SK-N-DZ (cell line): ENCODE measurements at regions not wholly inside any gene's neighbourhood (a gene's known extent, or its start where the extent isn't known, plus 50 kb on each side); places are given as distances from the start of the nearest gene placed in this dataset.
"Not testable (repeated sequence)": the region's sequence is repeated elsewhere in the genome, so short reads cannot be mapped to it uniquely, and the experiment has no call there.

ENCODE experiments used
- DNase-seq: peaks from one replicate; pipeline ENCODE4 v3.0.0-alpha.2; 2015; ENCODE audit warnings: low spot score

DNA sequence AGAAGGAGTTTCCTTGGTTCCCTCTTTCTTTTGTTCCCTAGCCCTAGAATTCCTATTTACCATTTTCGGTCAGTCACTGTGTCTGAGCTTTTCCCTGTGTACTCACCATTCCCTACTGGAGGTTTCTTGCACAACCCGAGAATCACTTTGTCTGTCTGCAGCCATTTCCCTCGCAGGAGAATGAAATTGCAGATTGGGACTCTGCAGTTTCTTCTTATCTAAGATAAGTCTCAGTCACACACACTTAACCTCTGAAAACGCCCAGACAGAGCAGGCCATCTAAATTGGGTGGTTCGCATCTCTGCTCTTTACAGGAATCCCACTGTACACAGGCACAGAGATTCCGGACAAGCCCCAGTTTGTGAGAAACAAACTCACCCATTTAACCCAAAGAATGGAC is 58.6 kb upstream of the CNTNAP2 start:
- no peak for DNase-seq

DNA sequence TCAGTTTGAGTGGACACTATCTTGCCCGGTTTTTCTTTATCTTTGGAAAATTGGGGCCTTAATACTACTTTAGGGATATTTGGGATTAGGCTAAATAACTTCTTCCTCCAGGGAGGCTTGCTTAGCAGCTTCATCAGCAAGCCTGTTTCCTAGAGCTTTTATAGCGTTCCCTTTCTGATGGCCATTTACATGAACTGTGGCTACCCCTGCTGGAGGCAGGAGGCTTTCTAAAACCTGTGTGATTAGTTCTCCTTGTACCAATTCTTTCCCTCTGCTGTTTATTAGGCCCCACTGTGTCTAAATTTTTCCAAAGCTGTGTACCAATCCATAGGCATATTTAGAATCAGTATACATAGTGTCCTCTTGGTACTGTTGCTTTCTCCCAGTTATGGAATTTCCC is 61.7 kb upstream of the CNTNAP2 start:
- no peak for DNase-seq

- DNase-seq = no peak
Measured at GRCh38 chr7:146053492-146053891, 63.1 kb upstream of the CNTNAP2 start.

- DNase-seq = not testable (repeated sequence)
Measured at GRCh38 chr7:146043310-146043709, 73.3 kb upstream of the CNTNAP2 start.

- peak; percentile 96 for DNase-seq
Measured at GRCh38 chr7:146028251-146028750, 88.3 kb upstream of the CNTNAP2 start.

DNA sequence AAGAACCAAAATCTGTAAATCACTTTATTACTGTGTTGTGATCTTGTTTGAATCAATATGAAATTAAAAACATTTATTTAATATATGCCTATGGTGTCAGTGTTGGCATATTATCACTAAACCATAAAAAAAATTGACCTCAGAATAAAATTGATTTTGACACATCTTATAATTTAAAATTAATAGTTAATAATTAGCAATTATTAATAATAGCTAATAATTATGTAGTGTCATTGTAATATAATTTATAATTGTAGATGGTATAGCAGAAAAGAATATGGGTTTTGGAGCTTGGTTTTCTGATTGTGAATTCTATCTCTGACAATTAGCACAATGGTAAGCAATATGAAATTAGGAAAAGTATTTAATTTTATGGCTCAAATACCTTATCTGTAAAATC is 89.4 kb upstream of the CNTNAP2 start:
- no peak for DNase-seq

DNA sequence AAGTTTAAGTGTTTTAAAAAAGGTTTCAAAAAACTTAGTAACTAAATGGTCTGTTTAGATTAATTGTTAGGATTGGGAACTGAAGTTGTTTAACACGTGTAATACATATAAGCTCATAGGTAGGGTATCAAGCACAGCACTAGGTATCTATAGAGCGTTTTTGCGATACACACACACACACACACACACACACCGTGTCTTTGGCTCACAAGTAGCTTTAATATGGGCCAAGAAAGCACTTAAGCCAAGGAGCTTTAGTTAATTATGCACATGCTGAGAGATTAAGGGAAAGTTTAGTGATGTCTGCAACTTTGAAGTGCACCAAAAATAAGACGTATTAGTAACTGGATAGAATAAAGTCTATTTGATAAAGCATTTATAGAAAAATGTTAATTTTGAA is 93.8 kb upstream of the CNTNAP2 start:
- DNase-seq = no peak

- not testable (repeated sequence) for DNase-seq
Measured at GRCh38 chr7:146019041-146020004, 97.3 kb upstream of the CNTNAP2 start.

- not testable (repeated sequence) for DNase-seq
Measured at GRCh38 chr7:146017366-146017765, 99.2 kb upstream of the CNTNAP2 start.

DNA sequence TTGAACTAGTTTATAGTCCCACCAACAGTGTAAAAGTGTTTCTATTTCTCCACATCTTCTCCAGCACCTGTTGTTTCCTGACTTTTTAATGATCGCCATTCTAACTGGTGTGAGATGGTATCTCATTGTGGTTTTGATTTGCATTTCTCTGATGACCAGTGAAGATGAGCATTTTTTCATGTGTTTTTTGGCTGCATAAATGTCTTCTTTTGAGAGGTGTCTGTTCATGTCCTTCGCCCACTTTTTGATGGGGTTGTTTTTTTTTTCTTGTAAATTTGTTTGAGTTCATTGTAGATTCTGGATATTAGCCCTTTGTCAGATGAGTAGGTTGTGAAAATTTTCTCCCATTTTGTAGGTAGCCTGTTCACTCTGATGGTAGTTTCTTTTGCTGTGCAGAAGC is 102.4 kb upstream of the CNTNAP2 start:
- not testable (repeated sequence) for DNase-seq

DNA sequence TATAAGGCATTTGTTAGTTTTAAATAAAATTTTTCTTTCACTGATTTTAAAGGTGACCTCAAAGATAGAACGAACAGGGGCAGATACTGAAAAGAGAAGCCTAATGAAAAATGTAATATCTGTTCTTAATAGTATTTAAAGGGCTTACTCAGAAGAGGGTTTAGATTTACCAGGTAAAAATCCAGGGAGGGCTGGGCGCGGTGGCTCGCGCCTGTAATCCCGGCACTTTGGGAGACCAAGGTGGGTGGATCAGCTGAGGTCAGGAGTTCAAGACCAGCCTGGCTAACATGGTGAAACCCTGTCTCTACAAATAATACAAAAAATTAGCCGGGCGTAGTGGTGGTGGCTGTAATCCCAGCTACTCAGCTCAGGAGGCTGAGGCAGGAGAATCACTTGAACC is 108.3 kb upstream of the CNTNAP2 start:
- no peak for DNase-seq

DNA sequence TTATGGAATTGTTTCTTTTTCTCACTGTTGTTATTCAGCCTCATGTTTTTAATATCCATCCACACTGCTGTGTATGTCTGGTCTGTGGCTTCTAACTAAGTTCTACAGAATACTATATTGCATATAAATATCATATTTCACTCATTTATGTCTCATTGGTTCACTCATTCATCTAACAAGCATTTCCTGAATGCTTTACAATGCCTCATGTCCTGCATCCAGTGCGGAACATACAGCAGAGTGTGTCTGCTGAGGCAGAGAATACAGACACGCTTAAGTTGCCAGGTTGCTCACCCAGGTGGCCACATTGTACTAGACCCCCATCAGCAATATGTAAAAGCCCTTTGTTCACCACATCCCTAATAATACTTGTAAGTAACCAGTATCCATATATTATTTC is 111.8 kb upstream of the CNTNAP2 start:
- no peak for DNase-seq

- DNase-seq = no peak
Measured at GRCh38 chr7:146002431-146003078, 114.0 kb upstream of the CNTNAP2 start.

DNA sequence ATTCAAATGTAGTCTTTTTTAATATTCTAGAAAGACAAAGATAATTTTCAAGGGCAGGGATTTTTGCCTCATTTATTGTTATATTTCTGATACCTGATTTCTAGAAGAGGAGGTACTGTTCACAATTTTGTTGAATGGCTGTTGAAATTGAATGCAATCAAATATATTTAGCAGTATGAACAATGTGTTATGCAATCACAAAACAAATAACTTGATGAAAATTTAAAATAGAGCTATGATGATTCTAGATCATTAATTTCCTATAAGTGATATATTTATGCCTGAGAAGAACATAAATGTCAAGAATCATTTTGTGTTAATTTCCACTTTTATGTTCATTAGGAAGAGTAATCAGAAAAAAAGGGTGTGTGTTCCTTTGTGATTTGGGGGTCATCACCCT is 114.6 kb upstream of the CNTNAP2 start:
- no peak for DNase-seq

DNA sequence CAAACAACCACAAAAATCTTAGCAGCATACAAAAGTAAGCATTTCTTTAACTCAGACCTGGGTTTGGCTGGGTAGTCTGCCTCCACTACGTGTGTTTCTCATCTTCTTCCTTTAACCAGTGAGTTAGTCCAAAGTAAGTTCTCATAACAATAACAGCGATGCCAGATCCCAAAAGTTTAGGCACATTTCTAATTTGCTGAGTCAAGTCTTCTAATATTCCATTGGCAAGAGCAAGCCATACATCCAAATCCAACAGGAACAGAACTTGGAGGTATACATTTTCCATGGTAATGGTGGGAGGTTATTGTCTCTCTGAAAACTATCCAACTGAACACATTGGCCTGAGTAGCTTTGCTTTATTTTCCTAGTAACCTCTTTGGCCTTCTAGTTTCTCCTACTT is 115.7 kb upstream of the CNTNAP2 start:
- DNase-seq = no peak

GRCh38 chr7:145989469-145989868 is 127.1 kb upstream of the CNTNAP2 start:
- DNase-seq = no peak

GRCh38 chr7:145986248-145986874 is 130.2 kb upstream of the CNTNAP2 start:
- DNase-seq = no peak

- no peak for DNase-seq
Measured at GRCh38 chr7:145978769-145979168, 137.8 kb upstream of the CNTNAP2 start.

DNA sequence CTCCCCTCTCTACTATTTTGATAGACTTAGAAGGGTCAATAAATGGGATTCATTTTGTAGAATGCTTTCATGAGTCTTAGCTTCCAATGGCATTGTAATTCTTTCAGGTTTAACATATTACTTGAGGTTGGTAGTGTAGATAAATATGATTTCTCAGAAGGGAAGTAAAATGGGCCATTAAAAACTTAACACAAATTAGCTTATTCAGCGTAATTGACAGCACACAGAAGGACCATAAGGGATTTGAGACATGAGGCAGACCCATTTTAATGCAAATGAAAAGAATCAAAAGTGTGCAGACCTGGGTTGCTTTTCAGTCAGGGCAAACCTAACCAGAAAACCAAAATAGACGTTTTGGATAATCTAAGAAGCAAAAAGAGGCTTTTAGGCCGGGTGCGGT is 156.6 kb upstream of the CNTNAP2 start:
- DNase-seq = no peak

DNA sequence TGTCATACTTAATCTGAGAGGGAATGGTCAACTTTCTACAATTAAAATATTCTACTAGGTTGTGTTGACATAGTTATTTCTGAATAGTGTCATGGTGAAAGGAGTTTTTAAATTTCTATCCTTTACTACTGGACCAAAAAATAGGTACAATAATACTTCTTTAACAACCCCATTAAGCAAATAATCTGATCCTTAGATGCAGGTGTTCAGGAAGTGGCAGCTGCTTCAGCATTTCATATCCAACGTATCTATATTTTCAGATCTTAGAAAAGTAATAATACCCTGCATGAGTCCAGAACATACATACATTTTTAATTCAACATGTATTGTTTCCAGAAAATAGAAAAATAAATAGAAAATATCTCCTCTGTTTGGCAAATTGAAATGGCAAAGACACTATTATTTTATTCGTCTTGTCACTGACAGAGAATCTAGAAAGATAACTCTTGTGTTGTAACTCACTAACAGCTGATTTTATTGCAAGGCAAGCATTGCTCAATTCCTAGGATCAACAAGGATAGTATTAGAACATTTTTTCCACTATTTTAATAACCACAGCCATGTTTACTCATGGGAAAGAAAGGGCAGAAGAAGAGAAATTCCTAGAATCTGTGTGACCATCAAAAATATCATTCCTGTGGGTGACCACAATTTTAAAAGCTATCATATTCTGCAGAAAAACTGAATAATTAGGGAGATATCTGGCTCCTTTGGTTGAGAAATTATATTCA is 159.3 kb upstream of the CNTNAP2 start:
- no peak for DNase-seq

GRCh38 chr7:145951566-145951965 is 165.0 kb upstream of the CNTNAP2 start:
- DNase-seq = no peak

DNA sequence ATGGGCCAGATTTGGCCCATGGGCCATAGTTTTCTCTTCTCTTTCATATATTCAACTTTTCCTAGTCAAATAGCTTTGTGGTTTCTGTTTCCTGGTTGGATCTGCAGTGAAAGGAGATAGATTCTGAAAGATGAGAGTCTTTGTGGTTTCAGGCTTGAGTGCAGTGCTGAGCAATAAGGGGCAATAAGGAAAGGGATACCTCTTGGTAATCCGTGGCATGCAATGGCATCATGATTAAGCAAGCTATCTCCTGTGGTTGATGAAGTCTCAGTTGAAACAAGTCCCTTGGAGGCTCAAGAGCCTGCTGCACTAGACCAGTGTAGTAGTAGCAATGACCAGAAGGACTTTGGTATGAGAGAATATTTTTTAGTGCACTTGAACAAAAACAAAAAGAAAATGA is 187.7 kb upstream of the CNTNAP2 start:
- DNase-seq = no peak
